C4-2B (cell line): ENCODE measurements at regions not wholly inside any gene's neighbourhood (a gene's known extent, or its start where the extent isn't known, plus 50 kb on each side); places are given as distances from the start of the nearest gene placed in this dataset.

Experiments used
- H3K27ac ChIP-seq: fragments of 450-650 bp; 2 replicates; pipeline ENCODE4 v1.5.1; 2017
- ZFX ChIP-seq: fragments of 450-650 bp; IDR thresholded peaks from 2 replicates; pipeline ENCODE4 v1.6.1; 2017
- TF ChIP-seq, protein P1 (sequence below): fragments of 450-650 bp; conservative IDR thresholded peaks from 2 replicates; pipeline ENCODE4 v1.5.1; 2017; ENCODE audit warnings: mild to moderate bottlenecking

DNA sequence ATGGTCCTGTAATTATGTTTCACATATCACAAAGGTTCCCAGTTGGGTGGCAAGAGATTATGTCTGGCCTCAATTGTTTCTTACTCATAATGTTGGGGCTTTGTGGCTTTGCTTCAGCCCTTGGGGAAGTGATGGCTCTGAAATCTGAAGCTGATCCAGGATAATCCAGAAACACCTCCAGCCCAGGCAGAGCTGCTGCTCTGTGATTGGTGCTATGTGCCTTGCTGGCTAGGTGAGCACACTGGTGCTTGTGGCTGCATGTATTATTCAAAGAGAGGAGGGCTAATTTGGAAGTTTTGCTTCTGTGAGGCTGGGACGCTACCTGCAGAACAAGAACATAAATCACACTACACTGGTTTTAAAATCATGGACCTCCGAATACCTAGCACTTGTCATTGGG, 346.6 kb upstream of the MGMT start:
- TF ChIP-seq, protein P1, sequence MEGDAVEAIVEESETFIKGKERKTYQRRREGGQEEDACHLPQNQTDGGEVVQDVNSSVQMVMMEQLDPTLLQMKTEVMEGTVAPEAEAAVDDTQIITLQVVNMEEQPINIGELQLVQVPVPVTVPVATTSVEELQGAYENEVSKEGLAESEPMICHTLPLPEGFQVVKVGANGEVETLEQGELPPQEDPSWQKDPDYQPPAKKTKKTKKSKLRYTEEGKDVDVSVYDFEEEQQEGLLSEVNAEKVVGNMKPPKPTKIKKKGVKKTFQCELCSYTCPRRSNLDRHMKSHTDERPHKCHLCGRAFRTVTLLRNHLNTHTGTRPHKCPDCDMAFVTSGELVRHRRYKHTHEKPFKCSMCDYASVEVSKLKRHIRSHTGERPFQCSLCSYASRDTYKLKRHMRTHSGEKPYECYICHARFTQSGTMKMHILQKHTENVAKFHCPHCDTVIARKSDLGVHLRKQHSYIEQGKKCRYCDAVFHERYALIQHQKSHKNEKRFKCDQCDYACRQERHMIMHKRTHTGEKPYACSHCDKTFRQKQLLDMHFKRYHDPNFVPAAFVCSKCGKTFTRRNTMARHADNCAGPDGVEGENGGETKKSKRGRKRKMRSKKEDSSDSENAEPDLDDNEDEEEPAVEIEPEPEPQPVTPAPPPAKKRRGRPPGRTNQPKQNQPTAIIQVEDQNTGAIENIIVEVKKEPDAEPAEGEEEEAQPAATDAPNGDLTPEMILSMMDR, result no peak
- TF ChIP-seq ZFX, result no peak
- H3K27ac ChIP-seq, result no peak overlapping the region

DNA sequence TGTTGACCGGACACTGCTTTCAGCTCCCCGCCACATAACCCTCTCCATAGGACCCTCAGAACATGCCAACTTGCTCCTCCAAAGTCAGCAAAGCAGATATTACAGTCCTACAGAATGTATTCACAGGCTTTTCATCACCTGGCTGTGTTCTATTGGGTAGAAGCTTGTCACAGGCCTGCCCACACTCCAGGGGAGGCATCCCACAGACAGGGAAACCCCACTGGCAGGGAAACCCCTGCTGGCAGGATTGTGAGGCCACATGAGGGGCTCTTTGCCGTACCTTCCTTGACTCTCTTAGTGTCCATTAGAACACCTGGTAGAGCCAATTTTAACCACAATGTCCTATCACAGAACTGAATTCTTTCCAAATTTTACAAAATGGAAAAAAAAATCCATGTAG, 344.2 kb upstream of the MGMT start:
- TF ChIP-seq, protein P1, result no peak
- TF ChIP-seq ZFX, result no peak
- H3K27ac ChIP-seq, result no peak overlapping the region

DNA sequence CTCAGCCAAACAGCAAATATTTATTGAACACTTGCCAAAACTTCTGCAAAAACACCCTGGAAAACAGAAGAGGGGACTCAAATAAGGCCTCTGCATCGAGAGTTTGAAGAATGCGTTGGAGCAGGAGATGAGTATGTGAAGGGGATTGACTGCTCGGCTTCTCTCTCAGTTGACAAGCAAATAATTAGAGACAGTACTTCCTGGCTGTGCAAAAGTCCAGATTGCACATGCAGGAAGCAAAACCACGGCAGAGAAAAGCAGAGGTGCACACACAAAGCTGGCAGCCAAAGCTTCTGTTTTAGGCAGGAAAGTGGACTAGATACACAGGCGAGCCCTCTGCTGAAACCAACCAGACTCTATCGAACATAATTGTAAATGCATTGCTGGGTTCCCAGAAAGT, 343.6 kb upstream of the MGMT start:
- no peak overlapping the region for H3K27ac ChIP-seq
- TF ChIP-seq ZFX, result no peak
- TF ChIP-seq, protein P1, result no peak

DNA sequence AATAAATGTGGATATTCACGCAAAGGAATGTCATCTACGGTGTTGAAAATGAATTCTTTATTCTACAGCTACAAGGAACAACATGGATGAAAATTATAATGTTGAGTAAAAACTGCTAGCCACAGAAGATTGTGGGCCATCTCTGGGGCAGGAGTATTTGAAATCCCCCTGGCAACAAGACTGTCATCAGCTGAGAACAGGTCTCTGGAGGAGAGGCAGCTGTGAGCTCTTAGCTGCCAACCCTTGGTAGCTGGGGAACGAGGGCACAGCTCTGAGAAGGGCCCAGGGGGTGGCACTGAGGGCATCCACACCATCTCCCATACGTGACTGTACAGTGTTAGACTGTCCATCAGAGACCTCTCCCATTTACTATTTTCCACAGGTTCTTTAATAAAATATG, 340.1 kb upstream of the MGMT start:
- TF ChIP-seq, protein P1, result no peak
- TF ChIP-seq ZFX, result no peak
- H3K27ac ChIP-seq, result no peak overlapping the region

DNA sequence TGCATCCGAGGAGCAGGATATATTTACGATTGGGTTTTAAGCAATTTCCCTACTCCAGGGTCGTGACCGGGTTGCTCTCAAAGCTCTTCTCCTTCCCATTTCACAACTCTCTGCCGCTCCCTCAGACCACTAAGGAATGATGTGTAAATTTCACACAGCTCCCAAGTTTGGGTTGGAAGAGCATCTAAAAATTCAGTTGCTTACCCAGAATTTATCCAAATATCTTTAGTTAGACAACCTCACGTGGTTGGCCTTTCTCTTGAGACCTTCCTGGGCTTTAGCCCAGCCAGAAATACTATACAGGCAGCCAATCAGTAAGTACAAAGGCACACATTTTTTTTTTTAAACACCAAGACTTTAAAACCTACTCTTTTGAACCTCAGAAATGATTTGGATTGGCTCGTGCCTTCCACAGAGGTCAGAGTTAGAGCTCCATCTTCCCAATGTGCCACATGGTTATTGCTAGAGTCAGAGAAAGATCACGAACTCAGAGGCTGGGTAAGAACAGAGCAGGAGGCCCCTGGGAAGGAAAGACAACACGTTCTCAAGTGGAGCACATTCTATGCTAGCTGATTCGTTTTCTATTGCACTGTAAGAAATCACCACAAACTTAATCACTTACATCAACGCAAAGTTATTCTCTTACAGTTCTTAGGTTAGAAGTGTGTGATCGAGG, 335.4 kb upstream of the MGMT start:
- no peak overlapping the region for H3K27ac ChIP-seq
- TF ChIP-seq, protein P1, result no peak
- TF ChIP-seq ZFX, result no peak

DNA sequence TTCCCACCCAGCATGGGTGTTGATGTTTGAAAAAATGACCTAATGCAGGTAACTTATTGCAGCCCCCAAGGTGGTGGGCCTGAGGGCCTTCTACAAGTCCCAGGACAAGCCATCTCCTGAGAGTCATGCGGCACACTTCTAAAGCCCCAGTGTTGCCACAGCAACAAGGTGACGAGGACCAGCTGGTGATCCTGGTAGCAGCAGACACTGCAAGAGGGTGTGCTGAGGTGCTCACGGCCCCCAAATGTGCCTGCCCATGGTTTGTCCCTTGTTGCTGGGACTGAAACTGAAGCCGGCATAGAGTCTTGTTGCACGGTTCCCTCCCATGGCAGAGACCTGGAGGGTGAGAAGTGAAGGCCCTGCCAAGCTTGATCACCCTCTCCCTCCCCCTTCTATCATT, 333.2 kb upstream of the MGMT start:
- TF ChIP-seq, protein P1, result no peak
- TF ChIP-seq ZFX, result no peak
- H3K27ac ChIP-seq, result no peak overlapping the region

DNA sequence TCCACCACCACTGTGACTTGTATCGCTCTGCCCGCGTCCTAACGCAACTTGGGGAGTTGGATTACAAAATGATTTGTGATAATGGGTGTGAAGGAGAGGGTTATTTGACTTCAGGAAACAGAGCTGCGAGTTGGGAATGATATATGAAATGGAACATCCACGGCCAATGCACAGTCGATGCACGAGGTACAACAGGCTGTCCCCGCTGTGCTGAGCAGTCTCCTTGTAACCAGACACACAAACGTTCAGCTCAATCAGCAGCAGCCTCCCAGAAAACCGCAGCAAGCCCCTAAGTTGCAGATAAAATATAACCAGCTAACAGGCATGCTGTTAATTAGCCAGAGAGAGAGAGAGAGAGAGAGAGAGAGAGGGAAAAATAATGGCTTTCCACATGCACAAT, 332.7 kb upstream of the MGMT start:
- H3K27ac ChIP-seq, result no peak overlapping the region
- TF ChIP-seq ZFX, result no peak

DNA sequence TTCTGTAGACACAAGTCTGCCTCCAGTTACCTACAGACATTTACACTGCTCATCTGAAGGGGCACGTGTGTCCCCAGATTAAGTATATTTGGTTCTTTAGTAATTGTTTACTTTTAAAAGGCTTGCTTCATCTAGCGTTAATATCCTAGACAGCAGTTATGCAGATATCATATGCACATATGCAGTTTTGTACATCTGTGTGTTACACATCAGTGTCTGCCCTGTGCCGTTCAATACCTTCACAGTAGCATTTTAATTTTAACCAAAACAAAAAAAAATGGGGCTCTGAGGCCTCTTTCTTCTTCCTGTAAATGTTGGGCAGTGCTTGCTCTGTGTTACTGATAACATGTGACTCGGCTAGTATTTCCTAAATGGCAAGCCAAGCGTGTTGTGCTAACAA, 331.4 kb upstream of the MGMT start:
- no peak overlapping the region for H3K27ac ChIP-seq
- no peak for TF ChIP-seq ZFX
- TF ChIP-seq, protein P1, result no peak
